ENCODE measurements at regions not wholly inside any gene's neighbourhood (a gene's known extent, or its start where the extent isn't known, plus 50 kb on each side); places are given as distances from the start of the nearest gene placed in this dataset.

DNA sequence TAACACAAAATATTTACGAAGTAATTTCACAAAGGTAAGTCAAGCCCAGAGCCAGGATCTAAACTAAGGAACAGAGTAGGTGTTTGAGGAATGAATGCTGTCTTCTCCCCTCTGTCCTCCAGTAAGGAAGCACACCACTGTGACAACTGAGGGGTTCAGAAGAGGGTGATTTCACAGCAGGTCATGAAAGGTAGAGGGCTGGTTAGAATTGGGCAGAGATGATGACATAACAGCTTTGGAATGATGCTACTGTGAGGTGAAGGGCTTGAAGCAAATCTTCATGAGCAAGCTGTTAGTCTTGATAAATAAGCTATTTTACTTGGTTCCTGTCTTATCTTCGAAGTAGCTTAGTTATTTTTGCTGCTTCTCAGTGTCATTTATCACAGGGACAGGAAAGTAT lies 498.6 kb downstream of the FGF9 start:
- TF ChIP-seq, protein P1, sequence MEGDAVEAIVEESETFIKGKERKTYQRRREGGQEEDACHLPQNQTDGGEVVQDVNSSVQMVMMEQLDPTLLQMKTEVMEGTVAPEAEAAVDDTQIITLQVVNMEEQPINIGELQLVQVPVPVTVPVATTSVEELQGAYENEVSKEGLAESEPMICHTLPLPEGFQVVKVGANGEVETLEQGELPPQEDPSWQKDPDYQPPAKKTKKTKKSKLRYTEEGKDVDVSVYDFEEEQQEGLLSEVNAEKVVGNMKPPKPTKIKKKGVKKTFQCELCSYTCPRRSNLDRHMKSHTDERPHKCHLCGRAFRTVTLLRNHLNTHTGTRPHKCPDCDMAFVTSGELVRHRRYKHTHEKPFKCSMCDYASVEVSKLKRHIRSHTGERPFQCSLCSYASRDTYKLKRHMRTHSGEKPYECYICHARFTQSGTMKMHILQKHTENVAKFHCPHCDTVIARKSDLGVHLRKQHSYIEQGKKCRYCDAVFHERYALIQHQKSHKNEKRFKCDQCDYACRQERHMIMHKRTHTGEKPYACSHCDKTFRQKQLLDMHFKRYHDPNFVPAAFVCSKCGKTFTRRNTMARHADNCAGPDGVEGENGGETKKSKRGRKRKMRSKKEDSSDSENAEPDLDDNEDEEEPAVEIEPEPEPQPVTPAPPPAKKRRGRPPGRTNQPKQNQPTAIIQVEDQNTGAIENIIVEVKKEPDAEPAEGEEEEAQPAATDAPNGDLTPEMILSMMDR (IDR thresholded peaks at IDR 0.05; ENCODE audit: control extremely low read depth in 1 of 3, insufficient read depth in 1 of 3, low read depth in 1 of 3, low read length in 3 of 3) = no peak
- TF ChIP-seq MAX (IDR thresholded peaks at IDR 0.05) = no peak
- TF ChIP-seq POLR2AphosphoS5 (IDR thresholded peaks at IDR 0.05; ENCODE audit: low read depth, low read length) = no peak
- no peak for TF ChIP-seq SUZ12 (IDR thresholded peaks at IDR 0.05; ENCODE audit: low read length)
- no peak for TF ChIP-seq ATF2 (IDR thresholded peaks at IDR 0.05; ENCODE audit: low read length)
- no peak for TF ChIP-seq EP300 (IDR thresholded peaks at IDR 0.05; ENCODE audit: borderline replicate concordance in 1 of 2, low read depth in 2 of 2, low read length in 2 of 2)
- TF ChIP-seq CBX5 (IDR thresholded peaks at IDR 0.05; ENCODE audit: low read depth, low read length) = no peak
- no peak for TF ChIP-seq SRF (IDR thresholded peaks at IDR 0.05; ENCODE audit: low read depth, low read length)
- TF ChIP-seq YY1 (IDR thresholded peaks at IDR 0.05; ENCODE audit: low read depth, low read length) = no peak
- TF ChIP-seq POLR2A (IDR thresholded peaks at IDR 0.05; ENCODE audit: control extremely low read depth in 1 of 2, low read depth in 2 of 2, low read length in 2 of 2) = no peak
- TF ChIP-seq SIN3A (conservative IDR thresholded peaks at IDR 0.05 in 1 of 2, IDR thresholded peaks at IDR 0.05 in 1 of 2; ENCODE audit: low read depth in 1 of 2, low read length in 2 of 2) = no peak
